ENCODE measurements at regions not wholly inside any gene's neighbourhood (a gene's known extent, or its start where the extent isn't known, plus 50 kb on each side); places are given as distances from the start of the nearest gene placed in this dataset.
"Not testable (repeated sequence)": the region's sequence is repeated elsewhere in the genome, so short reads cannot be mapped to it uniquely, and the experiment has no call there.

GRCh38 chr21:8377093-8377841 lies 2144.1 kb upstream of the TPTE start:
- DNase-seq = not testable (repeated sequence)

- not testable (repeated sequence) for DNase-seq
These were observed 2140.8 kb upstream of the TPTE start for GRCh38 chr21:8380419-8381079.

- not testable (repeated sequence) for DNase-seq
These were observed 2133.0 kb upstream of the TPTE start for GRCh38 chr21:8388169-8388939.

DNA sequence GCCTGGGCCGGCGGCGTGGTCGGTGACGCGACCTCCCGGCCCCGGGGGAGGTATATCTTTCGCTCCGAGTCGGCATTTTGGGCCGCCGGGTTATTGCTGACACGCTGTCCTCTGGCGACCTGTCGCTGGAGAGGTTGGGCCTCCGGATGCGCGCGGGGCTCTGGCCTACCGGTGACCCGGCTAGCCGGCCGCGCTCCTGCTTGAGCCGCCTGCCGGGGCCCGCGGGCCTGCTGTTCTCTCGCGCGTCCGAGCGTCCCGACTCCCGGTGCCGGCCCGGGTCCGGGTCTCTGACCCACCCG lies 2132.5 kb upstream of the TPTE start:
- not testable (repeated sequence) for DNase-seq

DNA sequence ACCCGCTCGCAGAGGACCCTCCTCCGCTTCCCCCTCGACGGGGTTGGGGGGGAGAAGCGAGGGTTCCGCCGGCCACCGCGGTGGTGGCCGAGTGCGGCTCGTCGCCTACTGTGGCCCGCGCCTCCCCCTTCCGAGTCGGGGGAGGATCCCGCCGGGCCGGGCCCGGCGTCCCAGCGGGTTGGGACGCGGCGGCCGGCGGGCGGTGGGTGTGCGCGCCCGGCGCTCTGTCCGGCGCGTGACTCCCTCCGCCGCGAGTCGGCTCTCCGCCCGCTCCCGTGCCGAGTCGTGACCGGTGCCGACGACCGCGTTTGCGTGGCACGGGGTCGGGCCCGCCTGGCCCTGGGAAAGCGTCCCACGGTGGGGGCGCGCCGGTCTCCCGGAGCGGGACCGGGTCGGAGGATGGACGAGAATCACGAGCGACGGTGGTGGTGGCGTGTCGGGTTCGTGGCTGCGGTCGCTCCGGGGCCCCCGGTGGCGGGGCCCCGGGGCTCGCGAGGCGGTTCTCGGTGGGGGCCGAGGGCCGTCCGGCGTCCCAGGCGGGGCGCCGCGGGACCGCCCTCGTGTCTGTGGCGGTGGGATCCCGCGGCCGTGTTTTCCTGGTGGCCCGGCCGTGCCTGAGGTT lies 2130.7 kb upstream of the TPTE start:
- DNase-seq = not testable (repeated sequence)

- DNase-seq = not testable (repeated sequence)
These were observed 2127.0 kb upstream of the TPTE start for GRCh38 chr21:8394380-8394779.

- not testable (repeated sequence) for DNase-seq
These were observed 2125.4 kb upstream of the TPTE start for GRCh38 chr21:8395992-8396391.

DNA sequence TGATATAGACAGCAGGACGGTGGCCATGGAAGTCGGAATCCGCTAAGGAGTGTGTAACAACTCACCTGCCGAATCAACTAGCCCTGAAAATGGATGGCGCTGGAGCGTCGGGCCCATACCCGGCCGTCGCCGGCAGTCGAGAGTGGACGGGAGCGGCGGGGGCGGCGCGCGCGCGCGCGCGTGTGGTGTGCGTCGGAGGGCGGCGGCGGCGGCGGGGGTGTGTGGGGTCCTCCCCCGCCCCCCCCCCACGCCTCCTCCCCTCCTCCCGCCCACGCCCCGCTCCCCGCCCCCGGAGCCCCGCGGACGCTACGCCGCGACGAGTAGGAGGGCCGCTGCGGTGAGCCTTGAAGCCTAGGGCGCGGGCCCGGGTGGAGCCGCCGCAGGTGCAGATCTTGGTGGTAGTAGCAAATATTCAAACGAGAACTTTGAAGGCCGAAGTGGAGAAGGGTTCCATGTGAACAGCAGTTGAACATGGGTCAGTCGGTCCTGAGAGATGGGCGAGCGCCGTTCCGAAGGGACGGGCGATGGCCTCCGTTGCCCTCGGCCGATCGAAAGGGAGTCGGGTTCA lies 2122.4 kb upstream of the TPTE start:
- not testable (repeated sequence) for DNase-seq

DNA sequence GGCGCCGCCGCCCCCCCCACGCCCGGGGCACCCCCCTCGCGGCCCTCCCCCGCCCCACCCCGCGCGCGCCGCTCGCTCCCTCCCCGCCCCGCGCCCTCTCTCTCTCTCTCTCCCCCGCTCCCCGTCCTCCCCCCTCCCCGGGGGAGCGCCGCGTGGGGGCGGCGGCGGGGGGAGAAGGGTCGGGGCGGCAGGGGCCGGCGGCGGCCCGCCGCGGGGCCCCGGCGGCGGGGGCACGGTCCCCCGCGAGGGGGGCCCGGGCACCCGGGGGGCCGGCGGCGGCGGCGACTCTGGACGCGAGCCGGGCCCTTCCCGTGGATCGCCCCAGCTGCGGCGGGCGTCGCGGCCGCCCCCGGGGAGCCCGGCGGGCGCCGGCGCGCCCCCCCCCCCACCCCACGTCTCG lies 2121.5 kb upstream of the TPTE start:
- DNase-seq = not testable (repeated sequence)

DNA sequence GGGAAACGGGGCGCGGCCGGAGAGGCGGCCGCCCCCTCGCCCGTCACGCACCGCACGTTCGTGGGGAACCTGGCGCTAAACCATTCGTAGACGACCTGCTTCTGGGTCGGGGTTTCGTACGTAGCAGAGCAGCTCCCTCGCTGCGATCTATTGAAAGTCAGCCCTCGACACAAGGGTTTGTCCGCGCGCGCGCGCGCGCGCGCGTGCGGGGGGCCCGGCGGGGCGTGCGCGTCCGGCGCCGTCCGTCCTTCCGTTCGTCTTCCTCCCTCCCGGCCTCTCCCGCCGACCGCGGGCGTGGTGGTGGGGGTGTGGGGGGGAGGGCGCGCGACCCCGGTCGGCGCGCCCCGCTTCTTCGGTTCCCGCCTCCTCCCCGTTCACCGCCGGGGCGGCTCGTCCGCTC lies 2119.6 kb upstream of the TPTE start:
- not testable (repeated sequence) for DNase-seq

DNA sequence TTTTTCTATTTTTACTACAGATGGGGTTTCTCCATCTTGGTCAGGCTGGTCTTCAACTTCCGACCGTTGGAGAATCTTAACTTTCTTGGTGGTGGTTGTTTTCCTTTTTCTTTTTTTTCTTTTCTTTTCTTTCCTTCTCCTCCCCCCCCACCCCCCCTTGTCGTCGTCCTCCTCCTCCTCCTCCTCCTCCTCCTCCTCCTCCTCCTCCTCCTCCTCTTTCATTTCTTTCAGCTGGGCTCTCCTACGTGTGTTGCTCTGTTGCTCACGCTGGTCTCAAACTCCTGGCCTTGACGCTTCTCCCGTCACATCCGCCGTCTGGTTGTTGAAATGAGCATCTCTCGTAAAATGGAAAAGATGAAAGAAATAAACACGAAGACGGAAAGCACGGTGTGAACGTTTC lies 2115.1 kb upstream of the TPTE start:
- not testable (repeated sequence) for DNase-seq

DNA sequence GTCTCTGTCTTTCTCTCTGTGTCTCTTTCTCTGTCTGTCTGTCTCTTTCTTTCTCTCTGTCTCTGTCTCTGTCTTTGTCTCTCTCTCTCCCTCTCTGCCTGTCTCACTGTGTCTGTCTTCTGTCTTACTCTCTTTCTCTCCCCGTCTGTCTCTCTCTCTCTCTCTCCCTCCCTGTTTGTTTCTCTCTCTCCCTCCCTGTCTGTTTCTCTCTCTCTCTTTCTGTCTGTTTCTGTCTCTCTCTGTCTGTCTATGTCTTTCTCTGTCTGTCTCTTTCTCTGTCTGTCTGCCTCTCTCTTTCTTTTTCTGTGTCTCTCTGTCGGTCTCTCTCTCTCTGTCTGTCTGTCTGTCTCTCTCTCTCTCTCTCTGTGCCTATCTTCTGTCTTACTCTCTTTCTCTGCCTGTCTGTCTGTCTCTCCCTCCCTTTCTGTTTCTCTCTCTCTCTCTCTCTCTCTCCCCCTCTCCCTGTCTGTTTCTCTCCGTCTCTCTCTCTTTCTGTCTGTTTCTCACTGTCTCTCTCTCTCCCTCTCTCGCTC lies 2110.2 kb upstream of the TPTE start:
- DNase-seq = not testable (repeated sequence)

DNA sequence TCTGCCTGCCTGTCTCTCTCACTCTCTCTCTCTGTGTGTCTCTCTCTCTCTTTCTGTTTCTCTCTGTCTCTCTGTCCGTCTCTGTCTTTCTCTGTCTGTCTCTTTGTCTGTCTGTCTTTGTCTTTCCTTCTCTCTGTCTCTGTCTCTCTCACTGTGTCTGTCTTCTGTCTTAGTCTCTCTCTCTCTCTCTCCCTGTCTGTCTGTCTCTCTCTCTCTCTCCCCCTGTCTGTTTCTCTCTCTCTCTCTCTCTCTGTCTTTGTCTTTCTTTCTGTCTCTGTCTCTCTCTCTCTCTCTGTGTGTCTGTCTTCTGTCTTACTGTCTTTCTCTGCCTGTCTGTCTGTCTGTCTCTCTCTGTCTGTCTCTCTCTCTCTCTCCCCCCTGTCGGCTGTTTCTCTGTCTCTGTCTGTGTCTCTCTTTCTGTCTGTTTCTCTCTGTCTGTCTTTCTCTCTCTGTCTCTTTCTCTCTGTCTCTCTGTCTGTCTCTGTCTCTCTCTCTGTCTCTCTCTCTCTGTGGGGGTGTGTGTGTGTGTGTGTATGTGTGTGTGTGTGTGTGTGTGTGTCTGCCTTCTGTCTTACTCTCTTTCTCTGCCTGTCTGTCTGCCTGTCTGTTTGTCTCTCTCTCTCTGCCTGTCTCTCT lies 2101.3 kb upstream of the TPTE start:
- DNase-seq = peak; percentile 59

GRCh38 chr21:8427790-8428667 lies 2093.4 kb upstream of the TPTE start:
- not testable (repeated sequence) for DNase-seq

DNA sequence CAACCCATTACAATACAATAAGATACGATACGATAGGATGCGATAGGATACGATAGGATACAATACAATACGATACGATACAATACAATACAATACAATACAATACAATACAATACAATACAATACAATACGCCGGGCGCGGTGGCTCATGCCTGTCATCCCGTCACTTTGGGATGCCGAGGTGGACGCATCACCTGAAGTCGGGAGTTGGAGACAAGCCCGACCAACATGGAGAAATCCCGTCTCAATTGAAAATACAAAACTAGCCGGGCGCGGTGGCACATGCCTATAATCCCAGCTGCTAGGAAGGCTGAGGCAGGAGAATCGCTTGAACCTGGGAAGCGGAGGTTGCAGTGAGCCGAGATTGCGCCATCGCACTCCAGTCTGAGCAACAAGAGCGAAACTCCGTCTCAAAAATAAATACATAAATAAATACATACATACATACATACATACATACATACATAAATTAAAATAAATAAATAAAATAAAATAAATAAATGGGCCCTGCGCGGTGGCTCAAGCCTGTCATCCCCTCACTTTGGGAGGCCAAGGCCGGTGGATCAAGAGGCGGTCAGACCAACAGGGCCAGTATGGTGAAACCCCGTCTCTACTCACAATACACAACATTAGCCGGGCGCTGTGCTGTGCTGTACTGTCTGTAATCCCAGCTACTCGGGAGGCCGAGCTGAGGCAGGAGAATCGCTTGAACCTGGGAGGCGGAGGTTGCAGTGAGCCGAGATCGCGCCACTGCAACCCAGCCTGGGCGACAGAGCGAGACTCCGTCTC lies 2092.5 kb upstream of the TPTE start:
- not testable (repeated sequence) for DNase-seq

GRCh38 chr21:8434710-8435109 lies 2086.7 kb upstream of the TPTE start:
- not testable (repeated sequence) for DNase-seq

DNA sequence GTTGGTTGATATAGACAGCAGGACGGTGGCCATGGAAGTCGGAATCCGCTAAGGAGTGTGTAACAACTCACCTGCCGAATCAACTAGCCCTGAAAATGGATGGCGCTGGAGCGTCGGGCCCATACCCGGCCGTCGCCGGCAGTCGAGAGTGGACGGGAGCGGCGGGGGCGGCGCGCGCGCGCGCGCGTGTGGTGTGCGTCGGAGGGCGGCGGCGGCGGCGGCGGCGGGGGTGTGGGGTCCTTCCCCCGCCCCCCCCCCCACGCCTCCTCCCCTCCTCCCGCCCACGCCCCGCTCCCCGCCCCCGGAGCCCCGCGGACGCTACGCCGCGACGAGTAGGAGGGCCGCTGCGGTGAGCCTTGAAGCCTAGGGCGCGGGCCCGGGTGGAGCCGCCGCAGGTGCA lies 2078.3 kb upstream of the TPTE start:
- not testable (repeated sequence) for DNase-seq

GRCh38 chr21:8449807-8450206 lies 2071.6 kb upstream of the TPTE start:
- not testable (repeated sequence) for DNase-seq

GRCh38 chr21:8455279-8456128 lies 2065.9 kb upstream of the TPTE start:
- not testable (repeated sequence) for DNase-seq

Data from activated CD4-positive, CD25-positive, alpha-beta regulatory T cell treated with anti-CD3 and anti-CD28 coated beads, Interleukin-2, amount 50 U/mL, for 72 hours (primary cell).